Heart left ventricle (tissue), 13 donors: ENCODE measurements at regions not wholly inside any gene's neighbourhood (a gene's known extent, or its start where the extent isn't known, plus 50 kb on each side); places are given as distances from the start of the nearest gene placed in this dataset.

ENCODE experiments used
- CTCF ChIP-seq, 12 donors: fragments of 200-600 bp; sonication (generic) in 4 of 12; IDR thresholded peaks; one replicate each; pipeline versions ENCODE4 v1.5.0 to v1.8.0; 2018 to 2022; ENCODE audit warnings: antibody characterized with exemption in 12 of 12, mild to moderate bottlenecking in 5 of 12
- POLR2A ChIP-seq, 2 donors: fragments of 450-650 bp; IDR thresholded peaks; one replicate each; pipeline ENCODE4 v1.6.1; 2017; ENCODE audit warnings: antibody characterized with exemption in 2 of 2, mild to moderate bottlenecking in 2 of 2, moderate library complexity in 2 of 2
- donor health status: ischemic (EF 13 %, LVEDD 7.1; RV severe dilation, severe dysfunction).
- donor health status: DM: no; HTN: yes; CAD: no.
- donor health status: DM: no; HTN: no; CAD: no.
- donor health status: ischemic (EF 25% LVEDD 6.9; RV normal size, moderate dysfunction).
- donor health status: ischemic (EF 25% LVEDD 5.7; RV mildly dilated, moderate dysfunction).
- donor health status: ischemic (EF 35%, LVEDD 5.7; RV mildly dilated, moderate dysfunction).
- donor health status: nonischemic (EF 11% LVEDD 7.7; RV severe dilation, severe dysfunction).
- donor health status: DM: yes; HTN: yes; CAD: no.
- donor health status: PGD.
- donor health status: ischemic (EF 29% LVEDD 5.4; RV normal size, mild dysfunction).
- donor health status: nonischemic (EF 23%, LVEDD 6.1; RV moderate dilation, normal function).

- TF ChIP-seq CTCF (IDR thresholded peaks at IDR 0.05) (no peak), POLR2A (IDR thresholded peaks at IDR 0.05) (no peak)
These were observed 174.5 kb upstream of the NTM start for GRCh38 chr11:131195661-131196517.
